Testis (tissue), 2 donors: ENCODE measurements at regions not wholly inside any gene's neighbourhood (a gene's known extent, or its start where the extent isn't known, plus 50 kb on each side); places are given as distances from the start of the nearest gene placed in this dataset.

ENCODE experiments used
- CTCF ChIP-seq, 3 experiments: fragments of 450-650 bp in 2 of 3; fragments of 200-600 bp in 1 of 3; sonication (generic) in 1 of 3; IDR thresholded peaks; one replicate each; pipeline ENCODE4 v1.5.1; 2016 to 2019; ENCODE audit warnings: antibody characterized with exemption in 3 of 3, mild to moderate bottlenecking in 2 of 3, moderate library complexity in 1 of 3
- POLR2A ChIP-seq: fragments of 450-650 bp; IDR thresholded peaks from one replicate; pipeline ENCODE4 v1.6.1; 2017; ENCODE audit warnings: antibody characterized with exemption, mild to moderate bottlenecking, moderate library complexity

GRCh38 chrX:39501822-39502221 is 595.9 kb downstream of the BCOR start:
- no peak for TF ChIP-seq CTCF (IDR thresholded peaks at IDR 0.05)
- TF ChIP-seq POLR2A, result no peak
